Keratinocyte (primary cell): ENCODE measurements at regions not wholly inside any gene's neighbourhood (a gene's known extent, or its start where the extent isn't known, plus 50 kb on each side); places are given as distances from the start of the nearest gene placed in this dataset.

ENCODE experiments used
- DNase-seq: peaks from one replicate; pipeline ENCODE4 v3.0.0-alpha.2; 2011; ENCODE audit warnings: low read depth, missing footprints, low spot score
- FAIRE-seq: peaks from 2 replicates; lab custom pipeline; 2011; peaks lifted over from hg19 to GRCh38; lab: Jason Lieb, UNC
- H2AFZ ChIP-seq: 2 replicates; pipeline ENCODE4 v1.6.0; 2012; ENCODE audit warnings: low read length, control low read depth, inconsistent platforms; ENCODE audit not compliant: control insufficient read depth
- H3K27ac ChIP-seq: 2 replicates; pipeline ENCODE4 v1.5.1; 2011; ENCODE audit warnings: low read length; ENCODE audit not compliant: control insufficient read depth, insufficient read depth
- H3K27me3 ChIP-seq: 3 replicates; pipeline ENCODE4 v1.6.0; 2011; ENCODE audit warnings: low read length; ENCODE audit not compliant: control insufficient read depth, insufficient read depth; ENCODE audit errors: extremely low read depth
- H3K36me3 ChIP-seq, 2 experiments: 2 replicates in 1 of 2; 3 replicates in 1 of 2; pipeline ENCODE4 v1.5.1; 2011; ENCODE audit warnings: low read length in 2 of 2, mild to moderate bottlenecking in 1 of 2; ENCODE audit not compliant: control insufficient read depth in 2 of 2, insufficient read depth in 2 of 2; ENCODE audit errors: extremely low read depth in 1 of 2
- H3K4me1 ChIP-seq: 3 replicates; pipeline ENCODE4 v1.5.1; 2011; ENCODE audit warnings: low read length; ENCODE audit not compliant: control insufficient read depth, insufficient read depth; ENCODE audit errors: extremely low read depth
- H3K4me2 ChIP-seq: 3 replicates; pipeline ENCODE4 v1.6.0; 2011; ENCODE audit warnings: low read depth, low read length; ENCODE audit not compliant: control insufficient read depth, insufficient read depth; ENCODE audit errors: extremely low read depth
- H3K4me3 ChIP-seq, 3 experiments: fragments of 200-600 bp in 1 of 3; sonication (generic) in 1 of 3; 2 replicates in 2 of 3; 3 replicates in 1 of 3; pipeline ENCODE4 v1.5.1; 2011 to 2016; ENCODE audit warnings: low read length in 3 of 3, mild to moderate bottlenecking in 3 of 3, control low read depth in 2 of 3, inconsistent platforms in 1 of 3, low read depth in 1 of 3, mixed read lengths in 1 of 3, mixed run types in 1 of 3, moderate library complexity in 1 of 3; ENCODE audit not compliant: control insufficient read depth in 2 of 3, insufficient read depth in 2 of 3; ENCODE audit errors: extremely low read depth in 1 of 3
- H3K79me2 ChIP-seq: 2 replicates; pipeline ENCODE4 v1.6.0; 2012; ENCODE audit warnings: low read length; ENCODE audit not compliant: control insufficient read depth, insufficient read depth
- H3K9ac ChIP-seq: 3 replicates; pipeline ENCODE4 v1.6.0; 2011; ENCODE audit warnings: low read length; ENCODE audit not compliant: control insufficient read depth, insufficient read depth; ENCODE audit errors: extremely low read depth
- H3K9me1 ChIP-seq: 3 replicates; pipeline ENCODE4 v1.6.0; 2011; ENCODE audit warnings: low read length; ENCODE audit not compliant: control insufficient read depth, insufficient read depth; ENCODE audit errors: extremely low read depth
- H3K9me3 ChIP-seq: 2 replicates; pipeline ENCODE4 v1.5.1; 2012; ENCODE audit warnings: low read depth, low read length; ENCODE audit not compliant: control insufficient read depth
- H4K20me1 ChIP-seq: 3 replicates; pipeline ENCODE4 v1.6.0; 2011; ENCODE audit warnings: low read length; ENCODE audit not compliant: control insufficient read depth, insufficient read depth; ENCODE audit errors: extremely low read depth
- CTCF ChIP-seq, 3 experiments: IDR thresholded peaks in 1 of 3; conservative IDR thresholded peaks in 1 of 3; optimal IDR thresholded peaks in 1 of 3; 2 replicates in 2 of 3; 3 replicates in 1 of 3; pipeline versions ENCODE3 to v1.5.1; 2011; ENCODE audit warnings: low read length in 3 of 3, mild to moderate bottlenecking in 3 of 3, moderate library complexity in 2 of 3, control low read depth in 1 of 3, inconsistent platforms in 1 of 3; ENCODE audit not compliant: insufficient read depth in 2 of 3; ENCODE audit errors: extremely low read depth in 1 of 3
- EZH2 ChIP-seq: IDR thresholded peaks from one replicate; pipeline ENCODE4 v1.6.1; 2012; ENCODE audit warnings: inconsistent platforms, mild to moderate bottlenecking, low read length, moderate library complexity
- dilution Hi-C: fragments of 300-500 bp; cut with MboI; formaldehyde crosslinking; loops from one replicate; pipeline ENCODE4 v1.7.0; 2020; ENCODE audit warnings: low sequenced_read_pairs; ENCODE audit not compliant: extremely low pct_ligation_motif_present

GRCh38 chr1:99369154-99369553 lies 104.9 kb downstream of the PLPPR4 start:
- Histone ChIP-seq H3K4me3 (no peak overlapping the region), H4K20me1 (no peaks in the 10 kb centered on the region), H3K36me3 (no peaks in the 10 kb centered on the region), H2AFZ (no peak overlapping the region), H3K9me1 (no peaks in the 10 kb centered on the region), H3K4me2 (no peak overlapping the region), H3K27ac (no peak overlapping the region), H3K4me1 (no peaks in the 10 kb centered on the region), H3K9ac (no peak overlapping the region), H3K79me2 (no peaks in the 10 kb centered on the region), H3K9me3 (no peaks in the 10 kb centered on the region), H3K27me3 (no peaks in the 10 kb centered on the region)
- TF ChIP-seq CTCF (optimal IDR thresholded peaks at IDR 0.05 in 1 of 3, IDR thresholded peaks at IDR 0.05 in 1 of 3, conservative IDR thresholded peaks at IDR 0.05 in 1 of 3; ENCODE audit: extremely low read depth in 1 of 3, insufficient read depth in 2 of 3, low read length in 3 of 3) (no peak), EZH2 (no peak)
- DNase-seq = no peak
- no peak for FAIRE-seq
- dilution Hi-C loops = no loop called here

GRCh38 chr1:99370476-99370875 lies 106.2 kb downstream of the PLPPR4 start:
- H3K27me3 ChIP-seq = no peaks in the 10 kb centered on the region
- no peak overlapping the region for H3K4me2 ChIP-seq
- H2AFZ ChIP-seq = no peak overlapping the region
- H3K9ac ChIP-seq = no peak overlapping the region
- H4K20me1 ChIP-seq = no peaks in the 10 kb centered on the region
- dilution Hi-C loops = no loop called here
- DNase-seq = no peak
- no peak for TF ChIP-seq CTCF (optimal IDR thresholded peaks at IDR 0.05 in 1 of 3, IDR thresholded peaks at IDR 0.05 in 1 of 3, conservative IDR thresholded peaks at IDR 0.05 in 1 of 3; ENCODE audit: extremely low read depth in 1 of 3, insufficient read depth in 2 of 3, low read length in 3 of 3)
- no peak for TF ChIP-seq EZH2
- H3K4me1 ChIP-seq = no peaks in the 10 kb centered on the region
- no peaks in the 10 kb centered on the region for H3K9me3 ChIP-seq
- H3K79me2 ChIP-seq = no peaks in the 10 kb centered on the region
- FAIRE-seq = no peak
- no peak overlapping the region for H3K27ac ChIP-seq
- no peaks in the 10 kb centered on the region for H3K9me1 ChIP-seq
- H3K36me3 ChIP-seq = no peaks in the 10 kb centered on the region
- no peak overlapping the region for H3K4me3 ChIP-seq
